HL-60 (cell line): ENCODE measurements at regions not wholly inside any gene's neighbourhood (a gene's known extent, or its start where the extent isn't known, plus 50 kb on each side); places are given as distances from the start of the nearest gene placed in this dataset.

Experiments used
- DNase-seq, 2 experiments: peaks; one replicate each; pipeline ENCODE4 v3.0.0-alpha.2; 2010 to 2020; ENCODE audit warnings: low read depth in 1 of 2, low spot score in 1 of 2
- H3K27ac ChIP-seq: fragments of 250-450 bp; sonication (Bioruptor Pico); replicated peaks from 2 replicates; pipeline ENCODE4 v1.5.1; 2020; ENCODE audit warnings: mild to moderate bottlenecking, moderate library complexity
- H3K27me3 ChIP-seq: fragments of 250-450 bp; sonication (Bioruptor Pico); 2 replicates; pipeline ENCODE4 v1.5.1; 2021; ENCODE audit warnings: mild to moderate bottlenecking, moderate library complexity; ENCODE audit not compliant: insufficient read depth, poor library complexity, severe bottlenecking
- H3K4me3 ChIP-seq: replicated peaks from 2 replicates; pipeline ENCODE4 v1.5.1; 2011; ENCODE audit warnings: mild to moderate bottlenecking, control low read depth, low read length; ENCODE audit not compliant: insufficient read depth
- CTCF ChIP-seq: IDR thresholded peaks from one replicate; pipeline ENCODE4 v1.5.1; 2011; ENCODE audit warnings: low read length, control low read depth, inconsistent platforms; ENCODE audit not compliant: insufficient read depth
- GABPA ChIP-seq: IDR thresholded peaks from 2 replicates; pipeline ENCODE4 v1.6.1; 2012; ENCODE audit warnings: low read depth
- POLR2AphosphoS5 ChIP-seq: IDR thresholded peaks from 2 replicates; pipeline ENCODE4 v1.6.1; 2012; ENCODE audit warnings: low read depth
- REST ChIP-seq: IDR thresholded peaks from 2 replicates; pipeline ENCODE4 v1.6.1; 2012; ENCODE audit warnings: low read depth; ENCODE audit not compliant: insufficient replicate concordance
- SPI1 ChIP-seq: IDR thresholded peaks from 2 replicates; pipeline ENCODE4 v1.6.1; 2012; ENCODE audit warnings: low read depth, mild to moderate bottlenecking, borderline replicate concordance

- no peak overlapping the region for H3K4me3 ChIP-seq
- no peak for DNase-seq
- TF ChIP-seq POLR2AphosphoS5 (no peak), GABPA (no peak), SPI1 (no peak), CTCF (no peak), REST (no peak)
- H3K27ac ChIP-seq: no peak overlapping the region
- no peaks in the 10 kb centered on the region for H3K27me3 ChIP-seq
These were observed 81.1 kb upstream of the CD2AP start for GRCh38 chr6:47396401-47397069.

- TF ChIP-seq REST: no peak
- TF ChIP-seq SPI1: no peak
- TF ChIP-seq POLR2AphosphoS5: no peak
- no peak for TF ChIP-seq GABPA
- no peak for TF ChIP-seq CTCF
- H3K4me3 ChIP-seq: no peak overlapping the region
- no peaks in the 10 kb centered on the region for H3K27me3 ChIP-seq
- no peak overlapping the region for H3K27ac ChIP-seq
- DNase-seq: no peak
These were observed 77.0 kb upstream of the CD2AP start for GRCh38 chr6:47400581-47400980.

- no peak overlapping the region for H3K4me3 ChIP-seq
- DNase-seq: no peak
- H3K27ac ChIP-seq: no peak overlapping the region
- TF ChIP-seq POLR2AphosphoS5 (no peak), SPI1 (no peak), REST (no peak), GABPA (no peak), CTCF (no peak)
- no peaks in the 10 kb centered on the region for H3K27me3 ChIP-seq
These were observed 75.5 kb upstream of the CD2AP start for GRCh38 chr6:47402081-47402480.
